B cell (primary cell): ENCODE measurements at regions not wholly inside any gene's neighbourhood (a gene's known extent, or its start where the extent isn't known, plus 50 kb on each side); places are given as distances from the start of the nearest gene placed in this dataset.
"Not testable (repeated sequence)": the region's sequence is repeated elsewhere in the genome, so short reads cannot be mapped to it uniquely, and the experiment has no call there.

Source experiments
- ATAC-seq: fragments of 200-7000 bp; cut with Tn5 transposase; one replicate; pipeline ENCODE4 v1.10.0; 2021; ENCODE audit warnings: low read depth, mild to moderate bottlenecking, moderate number of reproducible peaks, moderate library complexity
- CTCF ChIA-PET: fragments of 350-600 bp; sonication (Branson Sonifier 250); formaldehyde crosslinking; loops from one replicate; lab custom pipeline; 2021; ENCODE audit warnings: antibody characterized with exemption, inconsistent platforms; lab: Charles Lee
- POLR2A ChIA-PET: fragments of 350-600 bp; sonication (Branson Sonifier 250); formaldehyde crosslinking; loops from one replicate; lab custom pipeline; 2021; ENCODE audit warnings: antibody characterized with exemption; lab: Charles Lee
- DNase-seq: peaks from one replicate; pipeline ENCODE4 v3.0.0; 2013
- H2AFZ ChIP-seq: 2 replicates; pipeline ENCODE4 v1.6.1; 2012; ENCODE audit warnings: mild to moderate bottlenecking, low read depth, low read length; ENCODE audit not compliant: insufficient read depth, poor library complexity, severe bottlenecking
- H3K27ac ChIP-seq, 2 donors: 1 replicate in 1 of 2; 2 replicates in 1 of 2; pipeline ENCODE4 v1.5.1; 2012 to 2013; ENCODE audit warnings: low read length in 2 of 2, mild to moderate bottlenecking in 2 of 2, moderate library complexity in 1 of 2
- H3K27me3 ChIP-seq, 4 experiments: fragments of 200-600 bp in 1 of 4; sonication (generic) in 1 of 4; replicated peaks in 1 of 4; 1 replicate in 2 of 4; 2 replicates in 2 of 4; pipeline versions ENCODE4 v1.6.1 to v1.7.0; 2013 to 2016; ENCODE audit warnings: low read length in 3 of 4, mild to moderate bottlenecking in 2 of 4, mixed read lengths in 1 of 4, moderate library complexity in 1 of 4; ENCODE audit not compliant: insufficient read depth in 4 of 4, control insufficient read depth in 3 of 4; ENCODE audit errors: control extremely low read depth in 1 of 4
- H3K36me3 ChIP-seq, 2 experiments: replicated peaks in 1 of 2; 1 replicate in 1 of 2; 2 replicates in 1 of 2; pipeline versions ENCODE4 v1.6.1 to v1.7.1; 2013; ENCODE audit warnings: low read length in 1 of 2; ENCODE audit not compliant: insufficient read depth in 2 of 2, control insufficient read depth in 1 of 2; ENCODE audit errors: control extremely low read depth in 1 of 2, extremely low read depth in 1 of 2
- H3K4me1 ChIP-seq, 2 donors: fragments of 200-600 bp in 1 of 2; sonication (generic) in 1 of 2; 1 replicate in 1 of 2; 2 replicates in 1 of 2; pipeline versions ENCODE4 v1.5.1 to v1.6.1; 2013 to 2017; ENCODE audit warnings: low read length in 2 of 2; ENCODE audit not compliant: control insufficient read depth in 2 of 2, insufficient read depth in 2 of 2
- H3K4me2 ChIP-seq: replicated peaks from 2 replicates; pipeline ENCODE3; 2012; ENCODE audit warnings: mild to moderate bottlenecking, low read depth, low read length; ENCODE audit not compliant: poor library complexity, severe bottlenecking
- H3K4me3 ChIP-seq, 5 experiments: fragments of 200-600 bp in 1 of 5; sonication (generic) in 1 of 5; 1 replicate in 3 of 5; 2 replicates in 2 of 5; pipeline versions ENCODE4 v1.5.1 to v1.7.0; 2011 to 2016; ENCODE audit warnings: low read length in 4 of 5, mild to moderate bottlenecking in 4 of 5, low read depth in 2 of 5, control low read depth in 1 of 5, moderate library complexity in 1 of 5; ENCODE audit not compliant: insufficient read depth in 1 of 5; ENCODE audit errors: control extremely low read depth in 1 of 5, extremely low read depth in 1 of 5
- H3K79me2 ChIP-seq: fragments of 200-600 bp; sonication (generic); one replicate; pipeline ENCODE4 v1.6.0; 2016; ENCODE audit warnings: low read length; ENCODE audit not compliant: control insufficient read depth, insufficient read depth
- H3K9ac ChIP-seq: fragments of 200-600 bp; sonication (generic); 2 replicates; pipeline ENCODE4 v1.6.1; 2017; ENCODE audit warnings: mild to moderate bottlenecking, low read length, moderate library complexity
- H3K9me3 ChIP-seq, 3 donors: one replicate each; pipeline versions ENCODE4 v1.6.1 to v1.7.1; 2013; ENCODE audit warnings: low read length in 2 of 3; ENCODE audit not compliant: control insufficient read depth in 2 of 3, insufficient read depth in 1 of 3; ENCODE audit errors: control extremely low read depth in 1 of 3
- H4K20me1 ChIP-seq: 2 replicates; pipeline ENCODE4 v1.6.0; 2012; ENCODE audit warnings: mild to moderate bottlenecking, low read length; ENCODE audit not compliant: insufficient read depth, control insufficient read depth, poor library complexity, severe bottlenecking
- H3K27ac Mint-ChIP-seq: one replicate; pipeline ENCODE4 v1.8.0; 2021; ENCODE audit warnings: mixed read lengths
- H3K27me3 Mint-ChIP-seq: one replicate; pipeline ENCODE4 v1.8.0; 2021; ENCODE audit warnings: mixed read lengths
- H3K4me1 Mint-ChIP-seq: one replicate; pipeline ENCODE4 v1.8.0; 2021; ENCODE audit warnings: mixed read lengths
- H3K4me3 Mint-ChIP-seq: one replicate; pipeline ENCODE4 v1.8.0; 2021; ENCODE audit warnings: mixed read lengths
- H3K9me3 Mint-ChIP-seq: one replicate; pipeline ENCODE4 v1.8.0; 2022; ENCODE audit warnings: mixed read lengths; ENCODE audit not compliant: insufficient read depth
- EZH2 ChIP-seq: IDR thresholded peaks from 2 replicates; pipeline ENCODE4 v1.6.1; 2012; ENCODE audit warnings: borderline replicate concordance, low read depth, mild to moderate bottlenecking, moderate library complexity, low read length; ENCODE audit not compliant: insufficient read depth, poor library complexity, severe bottlenecking
- WGBS: methylation state at CpG from one replicate; pipeline ENCODE4 v1.1.5; 2013; ENCODE audit warnings: missing lambda C conversion rate; ENCODE audit not compliant: insufficient coverage; 5-methylcytosine and 5-hydroxymethylcytosine counted together
- intact Hi-C: fragments of 100-400 bp; cut with micrococcal nuclease; formaldehyde crosslinking; loops from one replicate; pipeline ENCODE4 v1.10.0; 2022
- TF ChIP-seq, protein P1 (sequence below): fragments of 200-600 bp; IDR thresholded peaks from one replicate; pipeline ENCODE4 v1.8.0; 2022; ENCODE audit warnings: antibody characterized with exemption, mild to moderate bottlenecking

DNA sequence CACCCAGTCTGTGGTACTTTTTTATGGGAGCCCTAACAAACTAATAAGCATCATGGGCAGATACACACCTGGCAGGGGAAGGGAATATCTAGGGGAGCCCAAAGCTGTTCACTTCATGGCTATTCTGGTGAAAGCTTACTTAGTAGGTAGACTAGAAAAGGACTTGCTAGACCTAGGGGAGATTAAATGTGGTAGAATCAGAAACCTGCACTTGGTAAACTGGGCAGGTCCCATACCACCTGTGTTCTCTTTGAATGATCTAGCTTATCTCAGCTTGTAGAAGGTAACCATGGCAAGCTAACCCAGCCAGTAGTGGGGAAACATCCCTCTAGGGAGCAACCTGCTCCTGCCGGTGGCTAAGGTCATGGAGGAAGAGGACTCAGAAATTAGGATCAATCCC lies 113.9 kb upstream of the TMTC4 start:
- Histone ChIP-seq H4K20me1 (no peaks in the 10 kb centered on the region), H3K9ac (no peak overlapping the region), H3K9me3 (peaks cover 0 to 5% (median 0%) of the 10 kb centered on the region in 3 donors), H3K79me2 (no peaks in the 10 kb centered on the region), H3K27me3 (no peaks in the 10 kb centered on the region), H3K4me2 (no peak overlapping the region), H2AFZ (no peak overlapping the region), H3K36me3 (no peaks in the 10 kb centered on the region), H3K27ac (no peak overlapping the region), H3K4me3 (no peak overlapping the region), H3K4me1 (no peaks in the 10 kb centered on the region)
- WGBS = no CpG with 5 or more reads among the region's 1 CpG
- POLR2A ChIA-PET = no interaction called here
- H3K27me3 Mint-ChIP-seq = peaks cover 20% of the 10 kb centered on the region
- H3K9me3 Mint-ChIP-seq = peaks cover 7% of the 10 kb centered on the region
- intact Hi-C loops = no loop called here
- no peaks in the 10 kb centered on the region for H3K4me1 Mint-ChIP-seq
- DNase-seq (no peak), ATAC-seq (no peak)
- no peak overlapping the region for H3K27ac Mint-ChIP-seq
- TF ChIP-seq EZH2 = no peak
- TF ChIP-seq, protein P1, sequence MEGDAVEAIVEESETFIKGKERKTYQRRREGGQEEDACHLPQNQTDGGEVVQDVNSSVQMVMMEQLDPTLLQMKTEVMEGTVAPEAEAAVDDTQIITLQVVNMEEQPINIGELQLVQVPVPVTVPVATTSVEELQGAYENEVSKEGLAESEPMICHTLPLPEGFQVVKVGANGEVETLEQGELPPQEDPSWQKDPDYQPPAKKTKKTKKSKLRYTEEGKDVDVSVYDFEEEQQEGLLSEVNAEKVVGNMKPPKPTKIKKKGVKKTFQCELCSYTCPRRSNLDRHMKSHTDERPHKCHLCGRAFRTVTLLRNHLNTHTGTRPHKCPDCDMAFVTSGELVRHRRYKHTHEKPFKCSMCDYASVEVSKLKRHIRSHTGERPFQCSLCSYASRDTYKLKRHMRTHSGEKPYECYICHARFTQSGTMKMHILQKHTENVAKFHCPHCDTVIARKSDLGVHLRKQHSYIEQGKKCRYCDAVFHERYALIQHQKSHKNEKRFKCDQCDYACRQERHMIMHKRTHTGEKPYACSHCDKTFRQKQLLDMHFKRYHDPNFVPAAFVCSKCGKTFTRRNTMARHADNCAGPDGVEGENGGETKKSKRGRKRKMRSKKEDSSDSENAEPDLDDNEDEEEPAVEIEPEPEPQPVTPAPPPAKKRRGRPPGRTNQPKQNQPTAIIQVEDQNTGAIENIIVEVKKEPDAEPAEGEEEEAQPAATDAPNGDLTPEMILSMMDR = no peak
- CTCF ChIA-PET = no interaction called here
- no peak overlapping the region for H3K4me3 Mint-ChIP-seq

DNA sequence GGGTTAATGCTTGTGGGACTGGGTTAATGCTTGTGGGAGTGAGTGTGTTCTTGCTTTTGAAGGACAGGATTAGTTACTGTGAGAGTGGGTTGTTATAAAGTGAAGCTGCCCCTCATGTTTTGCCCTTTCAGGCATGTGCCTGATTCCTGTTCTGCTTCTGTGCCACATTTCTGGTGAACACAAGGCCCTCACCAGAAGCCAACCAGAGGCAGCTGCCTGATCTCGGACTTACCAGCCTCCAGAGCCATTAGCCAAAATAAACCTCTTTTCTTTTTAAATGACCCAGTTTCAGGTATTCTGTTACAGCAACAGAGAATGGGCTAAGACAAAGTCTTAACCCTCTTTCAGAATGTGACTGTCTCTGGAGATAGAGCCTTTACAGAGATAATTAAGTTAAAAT lies 113.3 kb upstream of the TMTC4 start:
- TF ChIP-seq EZH2 = no peak
- TF ChIP-seq, protein P1 = no peak
- no peaks in the 10 kb centered on the region for H3K4me1 ChIP-seq
- H3K27me3 ChIP-seq = no peaks in the 10 kb centered on the region
- no peak for ATAC-seq
- no peaks in the 10 kb centered on the region for H4K20me1 ChIP-seq
- peaks cover 0 to 5% (median 0%) of the 10 kb centered on the region in 3 donors for H3K9me3 ChIP-seq
- no peaks in the 10 kb centered on the region for H3K79me2 ChIP-seq
- H2AFZ ChIP-seq = no peak overlapping the region
- Mint-ChIP-seq H3K9me3 (peaks cover 3% of the 10 kb centered on the region), H3K27ac (no peak overlapping the region), H3K27me3 (peaks cover 20% of the 10 kb centered on the region), H3K4me3 (no peak overlapping the region), H3K4me1 (no peaks in the 10 kb centered on the region)
- ChIA-PET POLR2A (no interaction called here), CTCF (no interaction called here)
- no CpG with 5 or more reads among the region's 1 CpG for WGBS
- DNase-seq = no peak
- intact Hi-C loops = no loop called here
- no peak overlapping the region for H3K9ac ChIP-seq
- H3K27ac ChIP-seq = no peak overlapping the region
- H3K4me3 ChIP-seq = no peak overlapping the region
- no peaks in the 10 kb centered on the region for H3K36me3 ChIP-seq
- no peak overlapping the region for H3K4me2 ChIP-seq

DNA sequence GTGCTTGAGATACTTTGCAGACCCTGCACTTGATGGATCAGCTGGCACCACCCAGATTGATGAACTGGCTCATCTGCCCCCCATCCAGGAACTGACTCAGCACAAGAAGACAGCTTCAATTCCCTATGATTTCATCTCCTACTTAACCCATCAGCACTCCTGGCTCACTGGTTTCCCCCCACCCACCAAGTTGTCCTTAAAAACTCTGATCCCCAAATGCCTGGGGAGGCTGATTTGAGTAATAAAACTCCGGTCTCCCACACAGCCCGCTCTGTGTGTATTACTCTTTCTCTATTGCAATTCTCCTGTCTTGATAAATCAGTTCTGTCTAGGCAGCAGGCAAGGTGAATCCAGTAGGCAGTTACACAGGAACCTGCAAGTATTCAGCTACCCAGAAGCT lies 102.1 kb upstream of the TMTC4 start:
- H3K79me2 ChIP-seq, H3K27ac ChIP-seq, H4K20me1 ChIP-seq, H3K36me3 ChIP-seq, H3K27ac Mint-ChIP-seq, DNase-seq, CTCF ChIA-PET, H3K27me3 Mint-ChIP-seq, H3K4me1 Mint-ChIP-seq, H3K9ac ChIP-seq, H3K4me3 Mint-ChIP-seq, POLR2A ChIA-PET, H3K9me3 ChIP-seq, H3K9me3 Mint-ChIP-seq, H2AFZ ChIP-seq, H3K27me3 ChIP-seq, H3K4me1 ChIP-seq, ATAC-seq, H3K4me3 ChIP-seq, H3K4me2 ChIP-seq, intact Hi-C loops: not testable (repeated sequence)
- 100% methylated on average over 2 of the region's 2 CpGs for WGBS
